HG03378 (cell line): ENCODE measurements at regions not wholly inside any gene's neighbourhood (a gene's known extent, or its start where the extent isn't known, plus 50 kb on each side); places are given as distances from the start of the nearest gene placed in this dataset.

Source experiments
- ATAC-seq: cut with Tn5 transposase; IDR thresholded peaks from one replicate; pipeline ENCODE4 v1.9.1; 2021; ENCODE audit warnings: mild to moderate bottlenecking, moderate library complexity; ENCODE audit not compliant: unreplicated experiment

DNA sequence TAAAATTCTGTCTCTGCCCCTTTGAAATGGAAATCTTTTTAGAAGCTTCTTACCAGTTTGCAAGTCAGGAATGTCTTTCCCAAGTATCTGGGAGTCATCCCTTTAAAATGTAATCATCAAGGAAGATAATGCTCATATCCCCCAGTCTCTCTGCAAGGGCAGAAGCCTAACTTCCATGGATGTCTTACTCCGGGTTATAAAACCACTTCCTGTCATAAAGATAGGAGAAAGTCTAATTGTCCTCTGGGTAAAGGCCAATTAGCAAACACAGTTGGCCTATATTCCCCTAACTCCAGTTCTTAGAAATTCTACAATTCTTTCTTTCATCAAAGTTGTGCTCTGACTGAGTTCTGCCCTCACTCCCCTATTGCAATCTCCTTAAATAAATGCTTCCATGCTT lies 1631.5 kb upstream of the LRRTM3 start:
- ATAC-seq, result no peak

DNA sequence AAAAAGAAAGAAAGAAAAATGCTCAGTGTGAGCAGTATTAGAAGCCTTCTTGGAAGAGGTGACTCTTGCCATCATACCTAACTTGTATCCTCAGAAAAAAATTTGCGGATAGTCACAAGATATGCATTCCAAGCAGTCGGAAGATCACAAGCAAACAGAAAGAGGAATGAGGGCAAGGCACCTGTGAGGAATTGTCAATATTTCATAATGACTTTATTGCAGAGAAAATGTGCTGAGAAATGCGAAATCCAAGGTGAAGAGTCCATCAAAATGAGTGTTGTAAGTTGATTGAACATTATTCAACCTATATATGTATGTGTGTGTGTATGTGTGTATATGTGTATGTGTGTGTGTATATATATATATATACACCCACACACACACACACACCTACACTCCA lies 1624.7 kb upstream of the LRRTM3 start:
- no peak for ATAC-seq

DNA sequence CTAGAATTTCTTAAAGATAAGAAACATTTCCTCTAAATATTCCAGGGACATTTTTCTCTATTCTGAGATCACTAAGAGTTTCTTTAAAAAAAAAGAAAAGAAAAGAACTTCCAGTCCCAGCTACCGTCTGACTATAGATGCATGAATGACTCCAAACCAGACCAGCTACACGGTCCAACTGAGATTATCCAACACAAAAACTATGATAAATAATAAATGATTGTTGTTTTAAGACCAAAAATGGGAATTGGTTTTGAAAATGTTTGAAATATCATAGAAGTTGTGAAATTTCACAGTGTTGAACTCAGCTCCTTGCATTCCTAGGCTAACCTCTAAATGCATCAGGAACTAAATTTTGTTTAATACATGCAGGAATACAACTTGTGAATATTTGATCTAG lies 1619.6 kb upstream of the LRRTM3 start:
- ATAC-seq, result no peak

DNA sequence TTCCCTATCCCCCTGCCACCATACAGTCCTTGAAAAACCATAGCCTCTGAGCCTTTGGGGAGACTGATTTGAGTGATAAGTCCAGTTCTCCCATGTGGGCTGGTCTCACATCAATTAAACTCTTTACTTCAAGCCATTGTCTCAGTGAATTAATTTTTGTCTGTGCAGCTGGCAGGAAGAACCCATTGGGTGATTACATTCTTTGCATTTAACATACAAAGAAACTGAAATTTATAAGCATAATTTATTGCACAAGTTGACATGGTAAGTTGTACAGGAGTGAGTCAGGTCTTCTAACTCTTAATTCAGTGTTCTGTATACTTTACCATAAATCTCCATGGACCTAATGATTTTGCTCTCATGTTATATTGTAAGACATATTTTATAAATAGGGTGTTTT lies 1613.0 kb upstream of the LRRTM3 start:
- no peak for ATAC-seq

DNA sequence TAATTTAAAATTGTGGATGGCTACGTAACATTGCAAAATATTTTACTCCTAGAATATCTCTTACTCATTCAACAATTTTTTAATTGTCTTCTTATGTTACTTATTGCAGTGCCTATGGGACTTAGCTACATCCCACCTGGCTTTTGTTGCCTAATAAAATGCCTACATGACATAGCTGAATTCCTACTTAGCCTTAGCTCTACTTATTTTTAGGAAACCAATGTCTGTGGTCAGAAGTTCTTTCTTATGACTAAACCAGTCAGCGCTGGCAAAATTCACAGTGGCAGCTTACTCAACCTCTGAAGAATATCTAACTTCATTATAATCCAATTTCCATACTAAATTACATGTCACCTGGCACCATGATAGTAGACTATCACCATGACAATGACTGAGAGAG lies 1612.4 kb upstream of the LRRTM3 start:
- ATAC-seq, result no peak

DNA sequence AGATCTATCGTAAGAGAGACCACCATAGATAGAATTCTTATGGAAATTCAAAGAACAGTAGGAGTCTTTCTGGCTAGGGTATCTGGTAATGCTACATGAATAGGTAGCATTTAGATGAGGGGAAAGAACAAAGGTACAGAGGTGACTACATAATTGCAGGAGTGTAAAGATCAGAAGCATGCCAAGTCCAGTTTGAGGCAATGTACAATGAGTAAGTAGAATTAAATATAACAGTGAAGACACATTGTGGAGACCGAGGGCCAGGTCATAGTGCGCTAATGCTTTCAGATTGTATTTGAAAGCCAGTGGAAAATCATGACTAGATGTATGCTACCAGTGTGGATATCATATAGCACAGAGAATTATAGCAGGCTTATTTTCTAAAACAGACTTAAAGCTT lies 1611.6 kb upstream of the LRRTM3 start:
- ATAC-seq, result no peak

DNA sequence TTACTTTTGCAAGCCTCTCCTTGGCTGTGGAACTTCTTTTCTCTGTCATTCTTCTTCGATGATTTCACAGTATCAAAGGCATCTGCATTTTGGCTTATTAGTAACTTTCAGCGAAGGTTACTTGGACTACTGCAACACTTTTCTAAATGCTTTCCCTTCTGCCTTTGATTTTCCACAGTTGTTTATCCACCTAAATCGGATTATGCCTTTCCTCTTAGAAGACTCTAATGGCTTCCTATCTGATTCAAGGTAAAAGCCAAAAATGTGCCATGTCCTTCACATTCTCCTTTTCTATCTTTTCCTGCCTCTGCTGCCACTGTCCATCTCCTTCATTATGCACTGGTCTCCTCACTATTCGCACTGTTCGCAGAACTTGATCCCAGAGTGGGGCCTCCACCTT lies 1606.3 kb upstream of the LRRTM3 start:
- no peak for ATAC-seq

DNA sequence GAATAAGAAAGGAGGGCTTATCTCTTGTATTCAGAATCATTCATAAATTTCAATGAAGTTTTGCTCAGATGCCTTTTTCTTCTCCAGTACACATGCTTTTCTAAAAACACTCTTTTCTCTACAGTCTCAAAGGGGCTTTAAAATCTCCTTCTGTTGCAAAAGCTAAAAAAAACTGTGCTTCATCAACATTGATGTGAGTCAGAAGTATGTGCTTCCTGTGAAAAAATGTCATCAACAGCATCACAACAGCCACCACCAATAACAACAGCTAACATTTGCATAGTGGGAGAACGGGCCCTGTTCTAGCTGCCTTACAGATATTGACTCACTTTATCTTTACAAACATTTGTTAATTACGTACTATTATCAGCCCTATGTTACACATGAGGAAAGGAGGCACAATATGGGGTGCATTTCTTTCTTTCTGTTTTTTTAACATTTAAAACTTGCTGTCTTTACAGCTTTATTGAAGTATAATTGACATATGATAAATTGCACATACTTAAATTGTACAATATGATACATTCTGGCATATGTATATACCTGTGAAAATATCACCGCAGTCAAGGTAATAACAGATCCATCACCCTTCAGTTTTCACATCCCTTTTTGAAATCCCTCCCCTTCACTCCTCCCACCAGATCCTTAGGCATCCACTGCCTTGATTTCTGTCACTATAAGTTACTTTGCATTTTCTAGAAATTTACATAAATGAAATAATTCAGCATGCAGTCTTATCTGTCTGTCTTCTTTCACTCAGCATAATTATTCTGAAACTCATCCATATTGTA lies 1605.4 kb upstream of the LRRTM3 start:
- ATAC-seq, result no peak

DNA sequence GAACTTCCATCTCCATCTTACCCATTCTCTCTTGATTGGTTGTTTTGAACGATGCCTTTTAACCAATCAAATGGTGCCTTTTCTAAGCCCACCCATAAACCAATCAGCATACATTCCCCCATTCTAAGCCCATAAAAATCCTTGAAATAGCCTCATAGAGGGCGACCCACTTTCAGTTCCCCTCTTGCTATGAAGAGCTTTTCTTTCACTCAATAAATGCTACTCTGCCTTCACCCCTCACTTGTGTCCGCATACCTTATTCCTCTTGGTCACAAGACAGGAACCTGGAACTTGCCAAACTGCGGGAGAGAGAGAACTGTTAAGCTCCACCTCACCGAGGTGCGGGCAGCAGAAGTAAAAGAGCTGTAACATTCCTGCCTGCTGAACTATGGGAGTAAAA lies 1602.0 kb upstream of the LRRTM3 start:
- no peak for ATAC-seq

DNA sequence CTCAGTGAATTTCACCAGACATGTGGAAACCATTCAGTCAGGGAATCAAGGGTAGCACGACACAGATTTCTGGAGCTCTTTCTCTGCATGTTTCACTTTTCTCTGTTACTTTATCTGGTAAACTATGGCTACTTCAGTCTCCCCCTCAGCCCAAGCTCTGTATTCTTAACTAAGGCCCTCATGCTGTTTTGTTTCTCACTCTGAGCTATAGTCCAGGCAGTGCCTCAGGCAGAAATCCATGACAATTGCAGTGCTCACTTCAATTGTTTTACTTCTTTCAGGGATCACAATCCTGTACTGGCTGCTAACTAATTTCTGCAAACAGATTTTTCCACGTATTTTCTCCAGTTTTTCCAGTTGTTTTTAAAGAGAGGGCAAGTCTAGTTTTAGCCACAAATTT lies 1599.9 kb upstream of the LRRTM3 start:
- ATAC-seq, result no peak

DNA sequence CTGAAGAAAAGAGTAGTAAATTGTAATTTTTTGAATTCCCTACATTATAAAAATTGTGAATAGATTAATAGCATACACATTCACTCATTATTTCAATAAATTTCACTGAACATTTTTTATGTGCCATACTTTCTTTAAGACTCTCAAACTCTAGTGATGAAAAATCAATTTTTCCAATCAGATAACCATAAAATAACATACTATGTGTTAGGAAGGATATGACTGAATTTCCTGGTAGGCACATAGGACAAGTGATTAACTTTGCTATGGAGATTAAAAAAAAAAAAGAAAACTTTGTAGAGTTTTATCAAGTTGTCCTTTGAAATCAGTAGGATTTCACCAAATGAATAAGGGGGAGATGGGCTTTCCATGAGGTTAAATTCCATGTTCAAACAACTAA lies 1597.3 kb upstream of the LRRTM3 start:
- ATAC-seq, result no peak

DNA sequence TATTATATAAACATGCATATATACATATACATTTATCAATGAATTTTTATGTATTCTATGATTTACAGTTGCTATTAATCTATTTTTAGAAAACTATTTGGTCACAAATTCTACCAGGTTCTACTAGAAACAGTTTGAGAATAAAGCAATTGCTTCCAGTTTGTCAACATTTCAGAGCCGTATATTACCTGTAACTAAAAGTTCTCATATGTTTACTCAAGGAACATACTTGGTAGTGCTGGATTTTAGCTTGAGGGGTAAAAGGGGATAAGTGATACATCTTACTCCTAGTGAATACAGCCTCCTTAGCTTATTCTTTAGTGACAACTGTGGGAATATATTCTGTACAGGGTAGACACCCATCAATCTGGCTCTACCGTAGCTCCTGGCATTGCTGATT lies 1590.5 kb upstream of the LRRTM3 start:
- no peak for ATAC-seq

DNA sequence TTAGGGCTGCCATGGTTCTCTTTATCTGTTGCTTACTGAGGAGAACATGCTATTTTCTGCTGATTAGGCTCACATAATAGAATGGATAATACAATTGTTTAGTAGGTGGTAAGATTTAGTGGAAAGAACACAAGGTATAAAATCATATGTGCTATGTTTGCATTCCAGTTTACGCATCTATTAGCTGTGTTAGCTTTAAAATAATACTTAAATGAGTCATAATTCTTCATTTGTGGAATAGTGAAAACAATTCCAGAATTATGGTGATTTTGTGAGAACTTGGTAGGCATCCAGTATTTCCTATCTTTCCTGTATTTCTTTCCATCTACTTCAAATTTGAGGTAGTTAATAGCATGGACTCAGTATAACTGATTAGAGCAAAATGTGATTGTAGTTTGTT lies 1585.5 kb upstream of the LRRTM3 start:
- ATAC-seq, result no peak

DNA sequence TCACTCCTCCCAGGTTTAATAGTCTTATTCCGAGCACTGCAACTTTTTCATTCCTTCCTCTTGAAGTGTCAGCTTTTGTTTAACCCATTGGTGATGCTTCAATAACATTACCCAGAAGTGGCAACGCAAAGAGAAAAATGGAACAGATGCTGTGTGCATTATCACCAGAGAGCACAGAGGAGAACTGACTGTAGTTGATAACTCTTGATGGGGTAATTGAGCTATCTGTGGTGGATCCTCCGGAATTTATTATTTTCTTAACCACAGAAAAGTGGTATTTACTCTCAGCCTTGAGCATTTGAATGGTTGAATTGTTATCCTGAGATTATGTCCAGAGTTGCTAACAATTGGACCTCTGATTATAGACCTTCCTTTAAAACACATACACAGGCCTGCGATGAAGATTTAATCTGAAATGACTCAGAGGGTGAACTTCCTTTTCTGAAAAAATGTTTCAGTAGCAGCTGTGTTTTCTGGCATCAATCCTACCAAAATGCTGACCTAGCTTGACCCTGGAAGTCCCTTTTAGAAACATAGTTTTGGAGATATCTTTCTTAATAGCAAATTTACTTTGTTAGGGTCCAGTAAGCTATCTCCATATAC lies 1584.4 kb upstream of the LRRTM3 start:
- ATAC-seq, result no peak

DNA sequence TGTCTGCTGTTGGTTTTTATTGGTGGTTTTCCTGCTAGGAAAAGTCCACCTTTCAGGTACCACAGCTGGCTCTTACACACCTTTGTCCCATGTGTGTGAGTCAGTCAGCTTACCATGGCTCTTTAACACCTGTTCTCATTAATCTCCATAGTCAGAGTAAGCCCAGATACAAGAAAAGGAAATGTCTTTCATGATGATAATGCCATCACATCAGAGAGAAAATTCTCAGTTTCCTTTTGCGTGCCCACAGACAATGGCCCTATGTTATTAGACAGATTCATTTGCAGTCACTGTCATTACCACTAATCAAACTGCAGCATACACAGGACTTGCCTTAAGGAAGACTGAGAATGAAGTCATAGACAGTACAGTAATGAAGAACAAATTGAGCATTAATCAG lies 1583.6 kb upstream of the LRRTM3 start:
- ATAC-seq, result no peak

DNA sequence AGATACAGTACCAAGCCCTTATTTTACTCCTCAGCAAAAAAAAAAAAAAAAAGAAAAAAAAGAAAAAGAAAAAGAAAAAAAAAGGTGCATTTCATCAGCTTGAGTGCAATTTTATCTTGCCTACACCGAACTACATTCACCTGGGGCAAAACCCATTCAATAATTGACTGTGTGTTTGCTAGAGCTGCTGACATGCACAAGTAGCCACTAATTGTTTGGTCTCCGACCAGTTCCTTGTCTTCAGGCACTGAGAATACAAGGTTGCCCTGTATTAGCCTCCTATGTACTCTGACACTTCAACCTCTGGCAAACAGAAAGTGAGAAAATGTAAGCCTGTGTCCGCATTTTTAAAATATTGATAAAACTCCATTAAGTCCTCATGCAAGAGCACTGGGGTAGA lies 1579.4 kb upstream of the LRRTM3 start:
- ATAC-seq, result no peak

DNA sequence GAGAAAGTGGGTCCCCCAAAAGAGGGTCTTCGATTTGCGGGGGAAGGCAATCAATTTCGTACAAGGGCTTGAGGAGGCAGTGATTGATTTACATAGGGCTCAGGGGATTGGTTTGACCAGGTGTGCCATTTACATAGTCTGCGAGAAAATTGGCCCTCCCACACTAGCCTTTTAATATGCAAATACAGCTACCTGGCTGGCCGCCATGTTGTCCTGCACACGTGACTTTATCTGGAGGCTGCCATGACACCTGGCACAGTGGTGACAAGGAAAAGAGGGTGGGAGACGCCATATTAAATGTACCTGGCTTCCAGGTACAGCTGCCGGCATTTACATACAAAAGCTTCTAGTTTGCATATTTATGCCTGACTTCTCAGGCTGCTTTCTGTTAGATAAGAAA lies 1577.2 kb upstream of the LRRTM3 start:
- ATAC-seq, result no peak

DNA sequence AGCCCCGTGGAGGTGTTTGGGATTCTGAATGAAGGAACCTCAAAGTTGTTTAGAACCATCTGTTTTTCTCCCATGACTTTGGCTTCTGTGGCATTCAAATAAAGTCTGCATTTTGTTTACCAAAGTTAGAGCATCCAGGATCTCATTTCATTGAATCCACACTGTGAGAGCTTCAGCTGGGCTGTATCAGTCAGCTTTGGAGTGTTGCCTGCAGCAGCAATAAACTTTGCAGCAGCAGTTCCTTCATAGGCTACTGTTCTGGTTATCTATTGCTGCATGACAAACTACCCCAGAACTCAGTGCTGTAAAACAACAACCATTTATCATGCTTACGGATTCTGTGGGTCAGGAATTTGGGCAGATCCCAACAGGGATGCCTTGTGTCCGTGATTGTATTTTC lies 1575.2 kb upstream of the LRRTM3 start:
- ATAC-seq, result no peak

DNA sequence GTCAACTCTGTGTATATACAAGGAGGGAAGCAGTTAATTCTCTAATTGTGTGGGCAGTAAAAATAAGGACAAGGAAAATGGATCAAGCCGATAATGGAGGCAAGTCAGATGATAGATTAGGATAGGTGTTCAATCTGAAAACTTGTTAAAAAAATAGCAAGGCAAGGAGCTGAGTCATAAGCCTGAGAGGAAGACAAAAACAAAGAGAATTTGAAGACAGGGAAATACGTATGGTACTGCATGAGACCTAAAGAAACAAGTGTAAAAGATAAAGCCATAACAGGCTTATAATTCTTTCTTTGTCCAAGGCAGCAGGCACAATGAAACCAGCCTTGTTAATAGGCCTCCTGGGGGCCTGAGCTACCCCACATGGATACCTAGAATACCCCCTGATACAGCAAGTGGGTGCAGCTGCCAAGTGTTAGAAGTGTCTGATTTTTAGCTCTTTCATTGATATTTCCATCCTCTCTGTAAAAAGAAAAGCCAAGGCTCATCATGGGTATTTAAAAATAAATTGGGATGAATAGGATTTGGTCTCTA lies 1570.6 kb upstream of the LRRTM3 start:
- ATAC-seq, result no peak

DNA sequence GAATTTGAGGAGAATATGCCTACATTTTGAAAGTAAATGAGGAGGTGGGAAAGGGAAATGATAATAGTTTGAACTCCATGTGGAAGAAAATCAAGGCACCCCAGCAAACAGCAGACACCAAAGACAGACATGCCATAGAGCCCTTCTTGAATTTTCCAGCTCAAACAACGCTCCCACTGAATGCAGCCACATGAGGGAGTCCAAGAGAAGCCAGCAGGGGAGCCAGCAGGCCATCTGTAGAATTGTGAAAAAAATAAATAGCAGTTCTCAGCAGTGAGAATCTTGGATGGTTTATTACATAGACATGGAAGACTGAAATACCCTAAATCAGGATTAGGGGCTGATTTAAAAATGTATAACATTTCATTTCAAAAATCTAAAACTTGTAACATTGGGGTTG lies 1567.3 kb upstream of the LRRTM3 start:
- ATAC-seq, result no peak

DNA sequence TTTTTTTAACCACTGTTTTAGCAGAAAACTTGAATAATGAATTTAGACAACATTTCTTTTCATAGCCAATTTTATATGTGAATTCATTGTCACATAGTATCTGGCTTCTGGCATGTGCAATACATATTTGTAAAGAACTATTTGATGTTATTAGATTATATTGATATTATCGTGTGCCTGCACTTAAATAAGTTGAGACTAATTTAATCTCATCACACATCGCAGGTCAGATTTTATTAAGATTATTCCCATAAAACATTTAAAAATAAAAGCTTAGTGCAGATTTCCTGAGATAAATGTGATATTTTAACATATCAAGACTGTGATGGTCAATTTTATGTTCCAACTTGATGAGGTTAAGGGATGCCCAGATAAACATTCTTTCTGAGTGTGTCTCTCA lies 1565.3 kb upstream of the LRRTM3 start:
- ATAC-seq, result no peak

DNA sequence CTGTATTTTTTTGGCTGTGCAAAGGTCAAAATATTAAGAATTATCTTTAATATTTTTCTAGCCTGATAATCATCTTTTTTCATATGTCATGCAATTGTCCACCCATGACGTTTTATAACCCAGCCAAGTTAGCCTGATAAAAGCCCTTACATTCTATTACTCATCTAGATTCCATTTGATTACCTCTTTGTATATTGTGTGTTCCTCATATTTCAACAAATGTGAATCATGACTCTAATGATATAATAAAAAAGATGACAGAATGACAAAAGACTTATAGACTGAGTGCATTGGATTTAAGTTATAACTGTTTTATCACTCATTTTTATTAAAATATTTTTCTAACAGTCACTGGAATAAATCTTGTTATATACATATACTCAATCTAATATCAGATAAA lies 1560.0 kb upstream of the LRRTM3 start:
- ATAC-seq, result no peak

DNA sequence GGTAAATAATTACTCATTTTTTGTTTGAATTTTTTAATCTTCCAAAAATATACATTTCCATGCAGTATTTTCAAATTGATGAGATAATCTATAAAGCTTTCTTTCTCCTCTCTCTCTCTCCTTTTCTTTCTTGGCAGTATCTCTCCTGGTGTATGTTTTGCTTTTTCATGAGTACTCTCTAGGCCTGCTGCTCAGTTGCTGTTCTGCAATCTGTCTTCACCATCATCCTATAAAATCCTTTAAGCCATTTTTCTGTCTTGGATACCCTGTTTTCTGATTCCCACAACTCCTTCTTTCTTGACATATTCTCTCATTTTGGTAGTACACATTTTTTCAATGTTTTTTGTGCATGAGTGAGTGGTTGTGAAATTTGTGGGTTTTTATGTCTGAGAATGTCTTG lies 1558.1 kb upstream of the LRRTM3 start:
- ATAC-seq, result no peak
